Breast epithelium (tissue), 4 donors: ENCODE measurements at regions not wholly inside any gene's neighbourhood (a gene's known extent, or its start where the extent isn't known, plus 50 kb on each side); places are given as distances from the start of the nearest gene placed in this dataset.
"Not testable (repeated sequence)": the region's sequence is repeated elsewhere in the genome, so short reads cannot be mapped to it uniquely, and the experiment has no call there.

Experiments
- DNase-seq, 2 donors: peaks; one replicate each; pipeline ENCODE4 v3.0.0-alpha.2; 2019; ENCODE audit warnings: low spot score in 2 of 2
- H3K27ac ChIP-seq, 2 donors: fragments of 200-600 bp; sonication (generic) in 1 of 2; one replicate each; pipeline ENCODE4 v1.5.1; 2016 to 2019; ENCODE audit warnings: mild to moderate bottlenecking in 1 of 2
- H3K27me3 ChIP-seq, 2 donors: fragments of 200-600 bp; sonication (generic) in 1 of 2; one replicate each; pipeline versions ENCODE4 v1.5.1 to v1.6.0; 2017 to 2019; ENCODE audit warnings: control low read depth in 1 of 2, mild to moderate bottlenecking in 1 of 2
- H3K36me3 ChIP-seq: fragments of 200-600 bp; one replicate; pipeline ENCODE4 v1.5.1; 2019
- H3K4me1 ChIP-seq, 2 donors: fragments of 200-600 bp; sonication (generic); one replicate each; pipeline ENCODE4 v1.5.1; 2016 to 2019; ENCODE audit warnings: control low read depth in 1 of 2
- H3K4me3 ChIP-seq, 3 donors: fragments of 200-600 bp; sonication (generic); 1 replicate in 2 of 3; 2 replicates in 1 of 3; pipeline ENCODE4 v1.5.1; 2016 to 2019; ENCODE audit warnings: mild to moderate bottlenecking in 3 of 3, moderate library complexity in 2 of 3
- H3K9me3 ChIP-seq, 2 donors: fragments of 200-600 bp; sonication (generic) in 1 of 2; one replicate each; pipeline ENCODE4 v1.5.1; 2016 to 2019; ENCODE audit warnings: control low read depth in 1 of 2
- POLR2AphosphoS5 ChIP-seq, 3 donors: sonication (generic); formaldehyde crosslinking; IDR thresholded peaks; one replicate each; pipeline ENCODE4 v1.6.1; 2017; ENCODE audit warnings: antibody characterized with exemption in 3 of 3
- intact Hi-C: fragments of 100-400 bp; cut with DNase I; formaldehyde crosslinking; loops from one replicate; pipeline ENCODE4 v1.15.1; 2023; ENCODE audit warnings: low total_unique reads

- H3K9me3 ChIP-seq, H3K4me1 ChIP-seq, H3K27me3 ChIP-seq, intact Hi-C loops, H3K36me3 ChIP-seq: not testable (repeated sequence)
- DNase-seq, result peak in 1 of 2 donors; percentile 11
- peak in 1 of 3 donors; percentile 21 for TF ChIP-seq POLR2AphosphoS5 (IDR thresholded peaks at IDR 0.05)
- Histone ChIP-seq H3K4me3 (peak overlapping the region; percentile 29 to 63 (median 42)), H3K27ac (peak overlapping the region in 1 of 2 donors; percentile 87)
Observed at GRCh38 chr15:84500165-84500889, 100.5 kb upstream of the ZSCAN2 start.

DNA sequence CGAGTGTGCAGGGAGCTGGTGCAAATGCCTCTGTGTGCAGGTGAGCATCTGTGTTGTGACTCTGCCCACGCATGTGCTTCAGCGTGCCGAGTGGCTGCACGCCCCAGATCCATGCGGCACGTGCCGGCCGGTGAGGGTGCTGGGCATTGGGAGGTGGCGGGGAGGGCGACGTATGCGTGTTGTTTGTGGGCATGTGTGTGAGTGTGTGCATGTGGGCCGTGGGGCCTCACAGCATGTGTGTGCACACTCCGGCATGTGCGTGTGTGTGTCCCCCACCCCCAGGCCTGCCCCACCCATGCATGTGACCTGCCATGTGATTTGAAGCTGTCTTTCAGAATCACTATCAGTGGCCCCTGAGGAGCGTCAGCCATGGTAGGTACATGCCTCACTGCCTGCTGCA, 97.7 kb upstream of the ZSCAN2 start:
- H3K27me3 ChIP-seq, H3K4me3 ChIP-seq, DNase-seq, H3K4me1 ChIP-seq, intact Hi-C loops, H3K36me3 ChIP-seq, H3K27ac ChIP-seq, H3K9me3 ChIP-seq: not testable (repeated sequence)

- H3K27me3 ChIP-seq, DNase-seq, H3K4me1 ChIP-seq, H3K36me3 ChIP-seq, H3K27ac ChIP-seq, intact Hi-C loops, H3K4me3 ChIP-seq, H3K9me3 ChIP-seq: not testable (repeated sequence)
Observed at GRCh38 chr15:84505552-84505951, 95.3 kb upstream of the ZSCAN2 start.

- H3K27me3 ChIP-seq, H3K4me1 ChIP-seq, H3K27ac ChIP-seq, intact Hi-C loops, H3K9me3 ChIP-seq, DNase-seq, H3K36me3 ChIP-seq, H3K4me3 ChIP-seq: not testable (repeated sequence)
Observed at GRCh38 chr15:84512324-84512723, 88.5 kb upstream of the ZSCAN2 start.

DNA sequence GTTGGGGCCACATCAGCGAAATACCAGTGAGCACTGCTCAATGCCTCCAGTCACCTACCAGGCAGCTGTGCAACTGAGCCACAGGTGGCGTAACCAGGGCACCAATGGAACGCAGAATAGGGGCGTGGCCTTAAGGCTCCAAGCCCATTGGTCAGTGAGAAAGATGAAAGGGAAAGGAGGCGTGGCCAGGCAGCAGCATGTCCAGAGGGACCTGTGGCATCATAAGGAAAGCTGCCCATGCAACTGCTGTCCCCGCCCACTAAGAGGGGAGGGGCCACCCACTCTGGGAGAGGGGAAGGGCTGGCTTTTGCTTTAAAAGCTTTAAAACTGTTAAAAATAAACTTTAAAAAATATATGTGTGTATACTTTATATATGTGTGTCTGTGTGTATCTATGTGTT, 84.0 kb upstream of the ZSCAN2 start:
- H3K36me3 ChIP-seq, H3K27me3 ChIP-seq, H3K4me3 ChIP-seq, H3K9me3 ChIP-seq, intact Hi-C loops, H3K27ac ChIP-seq, H3K4me1 ChIP-seq, DNase-seq: not testable (repeated sequence)

GRCh38 chr15:84525491-84526344, 75.1 kb upstream of the ZSCAN2 start:
- H3K4me1 ChIP-seq, H3K27ac ChIP-seq, H3K9me3 ChIP-seq, H3K27me3 ChIP-seq, intact Hi-C loops, H3K4me3 ChIP-seq, H3K36me3 ChIP-seq, DNase-seq: not testable (repeated sequence)

- H3K36me3 ChIP-seq, H3K9me3 ChIP-seq, intact Hi-C loops, H3K27ac ChIP-seq, DNase-seq, H3K4me3 ChIP-seq, H3K4me1 ChIP-seq, H3K27me3 ChIP-seq: not testable (repeated sequence)
Observed at GRCh38 chr15:84530751-84531150, 70.1 kb upstream of the ZSCAN2 start.

DNA sequence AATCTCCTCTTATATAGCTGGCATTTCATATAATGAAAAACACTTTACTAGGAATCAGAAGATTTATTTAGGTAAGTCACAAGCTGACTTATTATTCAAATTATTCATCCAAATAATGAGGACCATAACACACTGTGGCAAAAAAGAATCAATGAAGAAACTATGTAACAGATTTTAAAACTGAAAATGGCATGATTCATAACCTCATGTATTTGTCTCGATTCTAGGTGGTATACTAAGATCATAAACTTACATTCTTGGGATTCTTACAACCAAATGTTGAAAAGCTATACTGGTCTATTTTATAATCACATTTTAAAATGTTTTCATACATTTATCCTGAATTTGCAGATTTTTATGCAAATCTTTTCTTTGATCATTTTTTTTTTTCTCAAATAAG, 69.6 kb upstream of the ZSCAN2 start:
- H3K4me3 ChIP-seq, H3K36me3 ChIP-seq, H3K4me1 ChIP-seq, DNase-seq, H3K27ac ChIP-seq, H3K9me3 ChIP-seq, H3K27me3 ChIP-seq, intact Hi-C loops: not testable (repeated sequence)

GRCh38 chr15:84531709-84532367, 69.0 kb upstream of the ZSCAN2 start:
- H3K27ac ChIP-seq, DNase-seq, H3K27me3 ChIP-seq, H3K9me3 ChIP-seq, H3K4me3 ChIP-seq, intact Hi-C loops, H3K36me3 ChIP-seq, H3K4me1 ChIP-seq: not testable (repeated sequence)

GRCh38 chr15:84533705-84534104, 67.1 kb upstream of the ZSCAN2 start:
- H3K4me3 ChIP-seq, H3K36me3 ChIP-seq, H3K4me1 ChIP-seq, DNase-seq, intact Hi-C loops, H3K27ac ChIP-seq, H3K9me3 ChIP-seq, H3K27me3 ChIP-seq: not testable (repeated sequence)

DNA sequence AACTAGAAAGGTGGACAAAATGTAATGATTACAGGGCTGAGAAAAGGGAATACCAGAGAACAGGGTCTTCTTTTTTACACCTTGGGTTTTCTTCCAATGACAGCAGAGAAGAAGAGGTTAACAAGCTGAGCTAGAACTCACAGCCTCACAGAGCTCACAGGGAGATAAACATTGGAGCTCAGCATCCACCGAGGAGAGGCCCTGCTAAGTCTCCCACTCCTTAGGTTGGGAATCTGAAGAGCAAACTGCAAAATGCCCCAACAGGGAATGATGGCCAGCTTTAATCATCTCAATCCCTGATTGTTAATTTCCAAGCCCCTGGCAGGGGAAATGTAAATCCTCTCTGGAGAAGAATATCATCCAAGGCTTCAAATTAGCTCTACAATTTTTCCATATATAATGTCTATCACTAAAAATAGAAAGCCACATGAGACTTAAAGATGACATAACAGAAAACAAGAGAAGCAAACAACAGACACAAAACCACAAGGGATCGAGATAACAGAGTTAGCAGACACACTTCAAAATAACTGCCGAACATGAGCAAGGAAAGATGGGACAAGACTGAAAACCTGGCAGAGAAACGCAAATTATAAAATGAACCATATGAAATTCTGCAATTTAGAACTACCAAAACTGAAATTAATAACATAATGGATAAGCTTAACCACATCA, 66.1 kb upstream of the ZSCAN2 start:
- DNase-seq, H3K4me3 ChIP-seq, H3K27me3 ChIP-seq, intact Hi-C loops, H3K27ac ChIP-seq, H3K36me3 ChIP-seq, H3K9me3 ChIP-seq, H3K4me1 ChIP-seq: not testable (repeated sequence)

DNA sequence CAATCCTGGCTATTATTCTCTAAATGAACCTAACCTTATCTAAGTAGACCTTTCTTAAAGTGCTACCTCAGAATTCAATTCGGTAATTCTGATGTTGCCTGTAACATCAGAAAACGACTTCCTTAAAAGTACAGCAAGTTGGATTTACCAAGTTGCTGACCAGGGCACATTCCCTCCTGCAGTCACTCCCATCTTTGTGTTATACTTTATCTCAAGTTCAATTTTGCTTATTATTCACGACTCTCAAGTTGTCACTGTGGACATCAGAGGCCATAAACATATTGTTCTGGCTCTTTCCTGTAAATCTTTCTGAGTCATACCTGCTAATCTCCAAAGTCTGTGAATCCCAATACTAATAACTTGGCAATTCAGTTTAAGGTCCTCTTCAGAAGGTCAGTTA, 64.6 kb upstream of the ZSCAN2 start:
- H3K4me3 ChIP-seq, intact Hi-C loops, H3K9me3 ChIP-seq, H3K36me3 ChIP-seq, H3K4me1 ChIP-seq, DNase-seq, H3K27me3 ChIP-seq, H3K27ac ChIP-seq: not testable (repeated sequence)

DNA sequence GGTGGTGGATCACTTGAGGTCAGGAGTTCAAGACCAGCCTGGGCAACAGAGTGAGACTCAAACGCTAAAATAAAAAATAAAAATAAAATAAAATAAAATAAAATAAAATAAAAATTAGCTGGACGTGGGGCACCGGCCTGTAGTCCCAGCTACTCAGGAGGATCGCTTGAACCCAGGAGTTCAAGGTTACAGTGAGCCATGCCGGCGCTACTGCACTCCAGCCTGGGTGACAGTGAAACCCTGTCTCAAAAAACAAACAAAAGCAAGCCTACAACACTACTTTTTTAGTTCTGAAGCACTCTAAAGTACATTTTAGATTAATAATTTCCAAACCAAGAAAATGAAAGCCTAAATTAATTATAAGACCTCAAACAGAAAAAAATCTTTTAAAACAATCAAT, 56.2 kb upstream of the ZSCAN2 start:
- intact Hi-C loops, DNase-seq, H3K27ac ChIP-seq, H3K4me1 ChIP-seq, H3K4me3 ChIP-seq, H3K36me3 ChIP-seq, H3K27me3 ChIP-seq, H3K9me3 ChIP-seq: not testable (repeated sequence)
